Endothelial cell (in vitro differentiated cells): ENCODE measurements at regions not wholly inside any gene's neighbourhood (a gene's known extent, or its start where the extent isn't known, plus 50 kb on each side); places are given as distances from the start of the nearest gene placed in this dataset.

ENCODE experiments used
- DNase-seq: peaks from one replicate; pipeline ENCODE4 v3.0.0; 2021; ENCODE audit warnings: low spot score
- H3K27ac Mint-ChIP-seq: one replicate; pipeline ENCODE4 v1.8.0; 2021; ENCODE audit warnings: mixed read lengths, inconsistent platforms; ENCODE audit not compliant: unreplicated experiment
- H3K27me3 Mint-ChIP-seq: one replicate; pipeline ENCODE4 v1.8.0; 2021; ENCODE audit warnings: mild to moderate bottlenecking, moderate library complexity, mixed read lengths, inconsistent platforms; ENCODE audit not compliant: unreplicated experiment
- H3K36me3 Mint-ChIP-seq: one replicate; pipeline ENCODE4 v1.8.0; 2021; ENCODE audit warnings: mild to moderate bottlenecking, low read depth, mixed read lengths, inconsistent platforms; ENCODE audit not compliant: unreplicated experiment
- H3K4me1 Mint-ChIP-seq: one replicate; pipeline ENCODE4 v1.8.0; 2021; ENCODE audit warnings: mild to moderate bottlenecking, mixed read lengths, inconsistent platforms; ENCODE audit not compliant: unreplicated experiment
- H3K4me3 Mint-ChIP-seq: one replicate; pipeline ENCODE4 v1.8.0; 2021; ENCODE audit warnings: mild to moderate bottlenecking, mixed read lengths, inconsistent platforms; ENCODE audit not compliant: unreplicated experiment
- H3K9me3 Mint-ChIP-seq: one replicate; pipeline ENCODE4 v1.8.0; 2021; ENCODE audit warnings: mixed read lengths, inconsistent platforms; ENCODE audit not compliant: unreplicated experiment
- TF ChIP-seq, protein P1 (sequence below): fragments of 200-600 bp; sonication (generic); IDR thresholded peaks from one replicate; pipeline ENCODE4 v1.5.0; 2021; ENCODE audit warnings: antibody characterized with exemption; ENCODE audit not compliant: unreplicated experiment

DNA sequence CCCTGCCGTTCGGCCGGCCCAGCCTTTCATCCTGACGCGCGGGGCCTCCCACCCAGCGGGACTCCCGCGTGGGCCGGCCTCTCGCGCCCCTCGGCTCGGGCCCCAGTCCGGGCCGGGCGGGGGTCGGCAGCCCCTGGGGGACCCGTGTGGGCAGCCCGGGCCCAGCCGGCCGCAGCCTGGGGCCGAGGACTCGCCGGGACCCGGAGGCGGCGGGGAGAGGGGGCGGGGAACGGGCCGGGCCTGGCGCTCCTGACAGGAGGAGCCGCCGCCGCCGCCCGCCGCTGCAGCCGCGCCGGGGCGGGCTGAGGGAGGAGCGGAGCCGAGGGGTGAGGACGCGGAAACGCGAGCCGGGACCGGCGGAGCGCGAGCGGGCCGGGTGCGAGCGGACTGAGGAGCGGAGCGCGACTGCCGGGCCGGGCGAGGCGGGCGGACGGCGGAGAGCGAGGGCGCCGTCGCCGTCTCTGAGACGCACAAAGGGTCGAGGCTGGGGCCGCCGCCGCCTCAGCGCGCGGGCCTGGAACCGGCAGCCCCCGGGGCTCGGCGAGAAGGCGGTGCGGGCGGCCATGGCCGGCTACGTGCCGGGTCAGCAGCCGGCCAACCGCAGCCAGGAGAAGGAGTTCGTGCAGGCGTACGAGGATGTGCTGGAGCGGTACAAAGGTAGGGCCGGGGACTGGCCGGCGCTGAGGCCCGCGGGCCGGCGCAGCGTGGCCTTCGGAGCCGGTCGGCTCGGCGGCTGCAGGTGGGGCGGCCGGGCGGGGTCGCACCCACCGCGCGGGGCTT is 79.1 kb downstream of the NDUFS5 start:
- TF ChIP-seq, protein P1, sequence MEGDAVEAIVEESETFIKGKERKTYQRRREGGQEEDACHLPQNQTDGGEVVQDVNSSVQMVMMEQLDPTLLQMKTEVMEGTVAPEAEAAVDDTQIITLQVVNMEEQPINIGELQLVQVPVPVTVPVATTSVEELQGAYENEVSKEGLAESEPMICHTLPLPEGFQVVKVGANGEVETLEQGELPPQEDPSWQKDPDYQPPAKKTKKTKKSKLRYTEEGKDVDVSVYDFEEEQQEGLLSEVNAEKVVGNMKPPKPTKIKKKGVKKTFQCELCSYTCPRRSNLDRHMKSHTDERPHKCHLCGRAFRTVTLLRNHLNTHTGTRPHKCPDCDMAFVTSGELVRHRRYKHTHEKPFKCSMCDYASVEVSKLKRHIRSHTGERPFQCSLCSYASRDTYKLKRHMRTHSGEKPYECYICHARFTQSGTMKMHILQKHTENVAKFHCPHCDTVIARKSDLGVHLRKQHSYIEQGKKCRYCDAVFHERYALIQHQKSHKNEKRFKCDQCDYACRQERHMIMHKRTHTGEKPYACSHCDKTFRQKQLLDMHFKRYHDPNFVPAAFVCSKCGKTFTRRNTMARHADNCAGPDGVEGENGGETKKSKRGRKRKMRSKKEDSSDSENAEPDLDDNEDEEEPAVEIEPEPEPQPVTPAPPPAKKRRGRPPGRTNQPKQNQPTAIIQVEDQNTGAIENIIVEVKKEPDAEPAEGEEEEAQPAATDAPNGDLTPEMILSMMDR: no peak
- H3K27me3 Mint-ChIP-seq: peaks cover 11% of the 10 kb centered on the region
- no peak overlapping the region for H3K4me3 Mint-ChIP-seq
- peaks cover 33% of the 10 kb centered on the region for H3K4me1 Mint-ChIP-seq
- peak; percentile 72 for DNase-seq
- H3K27ac Mint-ChIP-seq: no peak overlapping the region
- H3K36me3 Mint-ChIP-seq: no peaks in the 10 kb centered on the region
- H3K9me3 Mint-ChIP-seq: no peaks in the 10 kb centered on the region

GRCh38 chr1:39105841-39106765 is 80.0 kb downstream of the NDUFS5 start:
- H3K4me1 Mint-ChIP-seq: peaks cover 38% of the 10 kb centered on the region
- H3K27ac Mint-ChIP-seq: peak overlapping the region; percentile 85
- TF ChIP-seq, protein P1: no peak
- H3K4me3 Mint-ChIP-seq: no peak overlapping the region
- H3K9me3 Mint-ChIP-seq: no peaks in the 10 kb centered on the region
- peaks cover 11% of the 10 kb centered on the region for H3K27me3 Mint-ChIP-seq
- H3K36me3 Mint-ChIP-seq: no peaks in the 10 kb centered on the region
- DNase-seq: peak; percentile 32

- H3K9me3 Mint-ChIP-seq: no peaks in the 10 kb centered on the region
- H3K27ac Mint-ChIP-seq: no peak overlapping the region
- no peaks in the 10 kb centered on the region for H3K36me3 Mint-ChIP-seq
- H3K27me3 Mint-ChIP-seq: peaks cover 11% of the 10 kb centered on the region
- peaks cover 41% of the 10 kb centered on the region for H3K4me1 Mint-ChIP-seq
- no peak for DNase-seq
- TF ChIP-seq, protein P1: no peak
- no peak overlapping the region for H3K4me3 Mint-ChIP-seq
Observed at GRCh38 chr1:39106801-39107327, 80.7 kb downstream of the NDUFS5 start.

DNA sequence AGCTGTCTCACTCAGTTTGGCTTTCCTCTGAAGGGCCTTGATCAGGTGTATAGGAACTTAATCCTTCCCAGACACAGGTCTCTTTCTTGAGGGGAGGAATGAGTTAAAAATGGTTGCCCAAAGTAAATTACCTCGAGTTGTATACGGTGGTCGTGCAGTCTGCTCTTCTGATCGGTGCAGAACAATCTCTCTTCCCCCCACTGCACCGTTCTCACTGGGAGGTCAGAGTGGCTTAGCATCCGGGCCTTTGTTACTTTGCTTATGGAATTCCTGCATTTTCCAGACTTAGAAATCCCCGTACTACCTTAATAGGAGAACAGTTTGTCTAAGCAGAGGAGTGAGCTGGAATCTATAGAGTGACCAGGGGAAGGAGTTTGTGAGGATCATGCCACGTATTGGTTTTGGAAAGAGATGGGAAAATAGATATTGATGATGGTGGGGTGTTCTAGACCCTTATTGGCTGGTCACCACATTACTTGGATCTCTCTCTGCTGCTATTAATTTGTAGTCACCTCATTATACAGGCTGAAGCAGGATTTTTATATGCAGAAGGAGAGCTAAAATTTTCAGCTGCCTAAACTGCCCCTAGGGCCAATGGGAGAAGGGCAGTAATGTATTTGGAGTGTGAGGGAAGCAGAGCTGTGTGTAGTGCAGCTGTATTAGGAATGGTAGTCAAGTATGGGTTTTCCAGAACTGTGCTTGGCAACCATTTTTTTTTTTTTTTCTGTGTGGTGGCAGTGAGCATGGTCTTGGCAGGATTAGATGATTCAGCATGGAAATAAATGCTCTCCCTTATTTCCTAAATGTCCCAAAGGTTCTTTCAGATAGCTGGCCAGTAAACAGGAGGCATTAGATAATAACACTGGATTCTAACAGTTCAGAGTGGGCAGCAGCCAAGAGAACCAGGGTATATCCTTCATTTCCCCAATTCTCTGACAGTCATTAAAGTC is 81.5 kb downstream of the NDUFS5 start:
- TF ChIP-seq, protein P1: no peak
- Mint-ChIP-seq H3K27ac (no peak overlapping the region), H3K36me3 (peaks cover under 1% of the 10 kb centered on the region), H3K4me1 (peaks cover 36% of the 10 kb centered on the region), H3K4me3 (no peak overlapping the region), H3K9me3 (no peaks in the 10 kb centered on the region), H3K27me3 (peaks cover 11% of the 10 kb centered on the region)
- no peak for DNase-seq
